DND-41 (cell line): ENCODE measurements at regions not wholly inside any gene's neighbourhood (a gene's known extent, or its start where the extent isn't known, plus 50 kb on each side); places are given as distances from the start of the nearest gene placed in this dataset.

Experiments
- ATAC-seq: fragments of 200-7000 bp; cut with Tn5 transposase; 3 replicates; pipeline ENCODE4 v1.9.1; 2021; ENCODE audit warnings: low read depth; ENCODE audit not compliant: insufficient read depth
- DNase-seq: peaks from one replicate; pipeline ENCODE4 v3.0.0-alpha.2; 2020
- H2AFZ ChIP-seq: 2 replicates; pipeline ENCODE4 v1.6.0; 2012; ENCODE audit warnings: low read depth, low read length
- H3K27ac ChIP-seq: 2 replicates; pipeline ENCODE4 v1.5.1; 2012; ENCODE audit warnings: low read length, inconsistent platforms
- H3K27me3 ChIP-seq: fragments of 200-600 bp; sonication (generic); 2 replicates; pipeline ENCODE4 v1.6.0; 2012; ENCODE audit warnings: low read length, mild to moderate bottlenecking, inconsistent platforms; ENCODE audit not compliant: insufficient read depth, poor library complexity
- H3K36me3 ChIP-seq: 2 replicates; pipeline ENCODE4 v1.5.1; 2012; ENCODE audit warnings: low read length, inconsistent platforms; ENCODE audit not compliant: insufficient read depth
- H3K4me1 ChIP-seq: 2 replicates; pipeline ENCODE4 v1.5.1; 2012; ENCODE audit warnings: mild to moderate bottlenecking, low read length; ENCODE audit not compliant: insufficient read depth
- H3K4me2 ChIP-seq: 2 replicates; pipeline ENCODE4 v1.6.0; 2012; ENCODE audit warnings: mild to moderate bottlenecking, moderate library complexity, low read length, inconsistent platforms; ENCODE audit not compliant: insufficient read depth
- H3K4me3 ChIP-seq, 2 experiments: fragments of 200-600 bp in 1 of 2; shearing (Covaris generic) in 1 of 2; 2 replicates each; pipeline ENCODE4 v1.5.1; 2012 to 2016; ENCODE audit warnings: inconsistent platforms in 2 of 2, low read length in 2 of 2, mild to moderate bottlenecking in 2 of 2, low read depth in 1 of 2, moderate library complexity in 1 of 2
- H3K79me2 ChIP-seq: 2 replicates; pipeline ENCODE4 v1.6.0; 2012; ENCODE audit warnings: low read length, inconsistent platforms; ENCODE audit not compliant: insufficient read depth
- H3K9ac ChIP-seq: 2 replicates; pipeline ENCODE4 v1.6.0; 2012; ENCODE audit warnings: low read depth, mild to moderate bottlenecking, inconsistent platforms, low read length, moderate library complexity
- H3K9me3 ChIP-seq: 2 replicates; pipeline ENCODE4 v1.5.1; 2012; ENCODE audit warnings: low read length, moderate library complexity, mild to moderate bottlenecking, inconsistent platforms; ENCODE audit not compliant: insufficient read depth, severe bottlenecking
- H4K20me1 ChIP-seq: 2 replicates; pipeline ENCODE4 v1.6.0; 2012; ENCODE audit warnings: low read length; ENCODE audit not compliant: insufficient read depth
- EZH2 ChIP-seq: IDR thresholded peaks from 3 replicates; pipeline ENCODE4 v1.6.1; 2012; ENCODE audit warnings: borderline replicate concordance, low read depth, mild to moderate bottlenecking, moderate library complexity, low read length, inconsistent platforms; ENCODE audit not compliant: severe bottlenecking
- TF ChIP-seq, protein P1 (sequence below): IDR thresholded peaks from 2 replicates; pipeline ENCODE4 v1.5.1; 2012; ENCODE audit warnings: borderline replicate concordance, low read length, moderate library complexity, mild to moderate bottlenecking; ENCODE audit not compliant: poor library complexity, severe bottlenecking; ENCODE audit errors: extremely low read depth

DNA sequence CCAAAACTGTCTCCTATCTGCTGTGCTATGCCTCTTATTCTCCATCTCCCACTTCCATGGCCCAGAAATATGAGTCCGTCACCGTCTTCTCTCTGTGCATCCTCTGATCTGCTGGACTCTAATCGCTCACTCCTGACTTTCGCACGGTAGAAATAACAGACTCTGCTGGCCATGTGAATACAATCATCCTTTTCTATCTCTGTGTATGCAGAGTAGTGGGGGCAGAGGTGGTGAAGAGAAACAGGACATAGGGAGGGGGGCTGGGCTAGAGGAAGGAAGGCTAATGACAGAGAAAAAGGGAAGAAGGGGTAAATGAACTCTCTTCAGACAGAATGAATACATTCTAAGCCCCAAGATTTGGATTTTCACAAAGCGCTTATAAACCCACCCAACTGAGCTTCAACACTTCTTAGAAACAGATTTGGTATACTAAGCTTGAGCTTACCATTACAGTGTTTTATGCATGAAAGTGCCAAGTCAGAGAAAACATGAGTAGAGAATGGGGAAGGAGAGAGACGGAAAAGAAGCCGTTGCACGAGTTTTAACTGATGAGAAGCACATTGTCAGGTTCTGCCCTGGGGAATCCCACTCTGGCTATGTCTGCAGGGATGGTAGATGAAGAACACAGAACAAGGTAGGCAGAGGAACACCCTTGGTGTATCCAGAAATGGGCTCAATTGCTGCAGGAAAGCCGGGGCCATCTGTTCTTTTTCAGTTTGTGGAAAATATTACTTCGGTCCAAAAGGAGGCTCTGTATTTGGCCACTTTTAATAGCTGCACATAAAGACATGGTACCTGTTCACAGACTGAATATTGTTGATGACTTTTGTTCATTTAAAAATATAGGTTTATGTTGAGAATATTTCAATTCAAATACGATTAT lies 324.7 kb downstream of the ETS1 start:
- Histone ChIP-seq H3K27me3 (no peaks in the 10 kb centered on the region), H3K27ac (no peak overlapping the region), H3K9ac (no peak overlapping the region), H4K20me1 (no peaks in the 10 kb centered on the region), H3K79me2 (no peaks in the 10 kb centered on the region), H3K4me1 (no peaks in the 10 kb centered on the region), H3K36me3 (no peaks in the 10 kb centered on the region), H3K4me2 (no peak overlapping the region), H3K9me3 (no peaks in the 10 kb centered on the region), H2AFZ (no peak overlapping the region), H3K4me3 (no peak overlapping the region)
- no peak for DNase-seq
- ATAC-seq, result no peak
- TF ChIP-seq, protein P1, sequence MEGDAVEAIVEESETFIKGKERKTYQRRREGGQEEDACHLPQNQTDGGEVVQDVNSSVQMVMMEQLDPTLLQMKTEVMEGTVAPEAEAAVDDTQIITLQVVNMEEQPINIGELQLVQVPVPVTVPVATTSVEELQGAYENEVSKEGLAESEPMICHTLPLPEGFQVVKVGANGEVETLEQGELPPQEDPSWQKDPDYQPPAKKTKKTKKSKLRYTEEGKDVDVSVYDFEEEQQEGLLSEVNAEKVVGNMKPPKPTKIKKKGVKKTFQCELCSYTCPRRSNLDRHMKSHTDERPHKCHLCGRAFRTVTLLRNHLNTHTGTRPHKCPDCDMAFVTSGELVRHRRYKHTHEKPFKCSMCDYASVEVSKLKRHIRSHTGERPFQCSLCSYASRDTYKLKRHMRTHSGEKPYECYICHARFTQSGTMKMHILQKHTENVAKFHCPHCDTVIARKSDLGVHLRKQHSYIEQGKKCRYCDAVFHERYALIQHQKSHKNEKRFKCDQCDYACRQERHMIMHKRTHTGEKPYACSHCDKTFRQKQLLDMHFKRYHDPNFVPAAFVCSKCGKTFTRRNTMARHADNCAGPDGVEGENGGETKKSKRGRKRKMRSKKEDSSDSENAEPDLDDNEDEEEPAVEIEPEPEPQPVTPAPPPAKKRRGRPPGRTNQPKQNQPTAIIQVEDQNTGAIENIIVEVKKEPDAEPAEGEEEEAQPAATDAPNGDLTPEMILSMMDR, result no peak
- no peak for TF ChIP-seq EZH2

DNA sequence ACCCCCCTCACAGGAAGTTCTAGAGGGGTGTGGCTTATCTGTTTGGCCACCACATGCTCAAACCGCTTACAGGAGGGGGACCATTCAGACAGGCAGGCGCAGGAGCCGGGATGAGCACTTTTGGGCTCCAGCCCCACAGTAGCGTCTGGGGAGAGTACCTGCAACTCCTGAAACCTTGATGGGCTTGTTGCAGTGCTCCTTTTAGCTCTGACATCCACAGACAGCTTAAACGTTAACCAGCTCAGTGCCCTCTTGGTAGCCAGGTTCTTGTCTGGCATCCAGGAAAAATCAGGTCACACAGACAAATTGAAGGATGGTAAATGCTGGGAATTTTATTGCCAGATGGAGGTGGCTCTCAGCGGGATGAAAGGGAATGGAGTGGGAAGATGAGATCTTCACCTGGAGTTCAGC lies 326.3 kb downstream of the ETS1 start:
- no peaks in the 10 kb centered on the region for H3K27me3 ChIP-seq
- TF ChIP-seq EZH2, result no peak
- TF ChIP-seq, protein P1, result no peak
- H3K36me3 ChIP-seq, result no peaks in the 10 kb centered on the region
- no peaks in the 10 kb centered on the region for H3K4me1 ChIP-seq
- DNase-seq (no peak), ATAC-seq (no peak)
- no peaks in the 10 kb centered on the region for H3K9me3 ChIP-seq
- no peak overlapping the region for H3K9ac ChIP-seq
- no peak overlapping the region for H3K4me2 ChIP-seq
- H3K79me2 ChIP-seq, result no peaks in the 10 kb centered on the region
- no peaks in the 10 kb centered on the region for H4K20me1 ChIP-seq
- H3K4me3 ChIP-seq, result no peak overlapping the region
- no peak overlapping the region for H3K27ac ChIP-seq
- no peak overlapping the region for H2AFZ ChIP-seq

DNA sequence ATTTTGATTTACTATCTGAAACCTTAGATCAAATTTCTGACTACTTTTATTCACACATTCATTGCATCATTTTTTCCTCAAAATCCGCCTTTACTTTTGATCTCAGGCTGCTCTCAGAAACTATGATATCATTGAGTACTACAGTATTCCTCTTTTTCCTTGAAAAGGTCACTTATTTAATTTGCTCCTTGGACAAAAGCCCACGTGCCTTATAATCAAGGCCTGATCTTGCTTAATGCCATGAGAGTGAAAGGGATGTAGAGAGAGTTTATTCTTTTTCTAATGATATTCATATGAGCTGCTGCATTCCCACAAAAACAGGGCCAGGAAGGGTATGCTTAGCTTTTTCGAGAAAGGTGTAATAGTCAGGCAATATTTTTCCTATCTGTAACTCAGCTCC lies 327.0 kb downstream of the ETS1 start:
- no peaks in the 10 kb centered on the region for H4K20me1 ChIP-seq
- no peak overlapping the region for H3K27ac ChIP-seq
- H3K27me3 ChIP-seq, result no peaks in the 10 kb centered on the region
- H3K9ac ChIP-seq, result no peak overlapping the region
- no peaks in the 10 kb centered on the region for H3K36me3 ChIP-seq
- no peak for ATAC-seq
- no peak overlapping the region for H3K4me2 ChIP-seq
- no peak overlapping the region for H3K4me3 ChIP-seq
- no peaks in the 10 kb centered on the region for H3K79me2 ChIP-seq
- no peaks in the 10 kb centered on the region for H3K4me1 ChIP-seq
- H3K9me3 ChIP-seq, result no peaks in the 10 kb centered on the region
- H2AFZ ChIP-seq, result no peak overlapping the region
- DNase-seq, result no peak
- TF ChIP-seq, protein P1, result no peak
- no peak for TF ChIP-seq EZH2
